HepG2 (cell line): ENCODE measurements at regions not wholly inside any gene's neighbourhood (a gene's known extent, or its start where the extent isn't known, plus 50 kb on each side); places are given as distances from the start of the nearest gene placed in this dataset.

Source experiments
- ATAC-seq: fragments of 200-7000 bp; cut with Tn5 transposase; 3 replicates; pipeline ENCODE4 v1.9.1; 2020; ENCODE audit warnings: mild to moderate bottlenecking, moderate library complexity
- BruUV-seq: library from RNA; stranded (reverse); fragments of 400-500 nt; replicated peaks from 2 replicates; lab custom pipeline; 2021; lab: Mats Ljungman, UMichigan
- CTCF ChIA-PET: fragments of 300-600 bp; formaldehyde crosslinking; extraction: SDS; loops from one replicate; lab custom pipeline; 2021; ENCODE audit warnings: low total read pairs, inconsistent platforms, low intra/inter-chr PET ratio; lab: Yijun Ruan, JAX
- POLR2A ChIA-PET: fragments of 350-600 bp; sonication (Branson Sonifier 250); formaldehyde crosslinking; loops from one replicate; lab custom pipeline; 2020; ENCODE audit warnings: antibody characterized with exemption, inconsistent platforms; lab: Yijun Ruan, JAX
- DNase-seq: peaks from one replicate; pipeline ENCODE4 v3.0.0-alpha.2; 2015; ENCODE audit warnings: low spot score
- FAIRE-seq: peaks from 3 replicates; lab custom pipeline; 2011; peaks lifted over from hg19 to GRCh38; lab: Jason Lieb, UNC
- H2AFZ ChIP-seq: one replicate; pipeline ENCODE4 v1.6.1; 2011; ENCODE audit warnings: low read length, inconsistent platforms
- H3K27ac ChIP-seq: fragments of 300-600 bp; 3 replicates; pipeline ENCODE4 v1.8.0; 2011; ENCODE audit warnings: mixed run types, mild to moderate bottlenecking, mixed read lengths, low read length, inconsistent platforms; ENCODE audit not compliant: insufficient read depth; ENCODE audit errors: extremely low read length
- H3K27me3 ChIP-seq, 2 experiments: fragments of 200-600 bp in 1 of 2; 2 replicates in 1 of 2; 3 replicates in 1 of 2; pipeline versions ENCODE4 v1.6.0 to v1.8.0; 2011; ENCODE audit warnings: low read length in 2 of 2, mild to moderate bottlenecking in 2 of 2, moderate library complexity in 2 of 2, inconsistent platforms in 1 of 2; ENCODE audit not compliant: insufficient read depth in 2 of 2, control insufficient read depth in 1 of 2
- H3K36me3 ChIP-seq, 2 experiments: fragments of 200-600 bp in 1 of 2; replicated peaks in 1 of 2; 2 replicates in 1 of 2; 3 replicates in 1 of 2; pipeline versions ENCODE4 v1.5.1 to v1.8.0; 2011; ENCODE audit warnings: low read length in 2 of 2, inconsistent platforms in 1 of 2; ENCODE audit not compliant: insufficient read depth in 2 of 2, control insufficient read depth in 1 of 2
- H3K4me1 ChIP-seq: 2 replicates; pipeline ENCODE4 v1.5.1; 2012; ENCODE audit warnings: low read length, inconsistent platforms; ENCODE audit not compliant: insufficient read depth
- H3K4me2 ChIP-seq: 2 replicates; pipeline ENCODE4 v1.6.0; 2011; ENCODE audit warnings: low read depth, low read length, inconsistent platforms
- H3K4me3 ChIP-seq, 3 experiments: fragments of 200-600 bp in 1 of 3; sonication (generic), shearing (Covaris generic) in 1 of 3; replicated peaks in 1 of 3; 2 replicates each; pipeline ENCODE4 v1.5.1; 2011 to 2016; ENCODE audit warnings: low read length in 3 of 3, inconsistent platforms in 2 of 3, low read depth in 2 of 3, mild to moderate bottlenecking in 2 of 3, control low read depth in 1 of 3, mixed read lengths in 1 of 3; ENCODE audit not compliant: insufficient read depth in 1 of 3
- H3K79me2 ChIP-seq: one replicate; pipeline ENCODE4 v1.6.1; 2011; ENCODE audit warnings: low read length, inconsistent platforms; ENCODE audit not compliant: insufficient read depth
- H3K9ac ChIP-seq: 2 replicates; pipeline ENCODE4 v1.6.0; 2011; ENCODE audit warnings: mild to moderate bottlenecking, low read depth, low read length, inconsistent platforms; ENCODE audit not compliant: insufficient read depth
- H3K9me3 ChIP-seq: 2 replicates; pipeline ENCODE4 v1.5.1; 2012; ENCODE audit warnings: mild to moderate bottlenecking, low read length
- H4K20me1 ChIP-seq: 2 replicates; pipeline ENCODE4 v1.6.0; 2011; ENCODE audit warnings: inconsistent platforms, mild to moderate bottlenecking, low read length, moderate library complexity; ENCODE audit not compliant: insufficient read depth
- ASH2L ChIP-seq: fragments of 300-600, 200-600 bp; sonication (generic); IDR thresholded peaks from 2 replicates; pipeline ENCODE4 v1.7.0; 2017; ENCODE audit warnings: low read depth, mild to moderate bottlenecking, moderate library complexity, mixed read lengths, low read length; ENCODE audit not compliant: insufficient read length
- CC2D1A ChIP-seq: sonication (generic); formaldehyde crosslinking; IDR thresholded peaks from 2 replicates; pipeline ENCODE4 v1.8.1; 2023; ENCODE audit warnings: mild to moderate bottlenecking, missing genetic modification reagents
- HOXA9 ChIP-seq: sonication (generic); formaldehyde crosslinking; IDR thresholded peaks from 2 replicates; pipeline ENCODE4 v1.8.1; 2022; ENCODE audit warnings: missing genetic modification reagents, mild to moderate bottlenecking, moderate library complexity, borderline replicate concordance
- KAT8 ChIP-seq: IDR thresholded peaks from 2 replicates; pipeline ENCODE4 v1.6.1; 2016; ENCODE audit warnings: missing genetic modification reagents, missing compliant biosample characterization
- KDM4B ChIP-seq: sonication (generic); formaldehyde crosslinking; IDR thresholded peaks from 2 replicates; pipeline ENCODE4 v1.4.0; 2020; ENCODE audit warnings: missing genetic modification reagents
- ONECUT2 ChIP-seq: sonication (generic); formaldehyde crosslinking; IDR thresholded peaks from 2 replicates; pipeline ENCODE4 v1.4.0; 2020; ENCODE audit warnings: missing genetic modification reagents
- PHF8 ChIP-seq: sonication (generic); formaldehyde crosslinking; IDR thresholded peaks from 2 replicates; pipeline ENCODE4 v1.5.0; 2020; ENCODE audit warnings: missing genetic modification reagents
- RARA ChIP-seq: IDR thresholded peaks from 2 replicates; pipeline ENCODE4 v1.6.1; 2016; ENCODE audit warnings: missing genetic modification reagents, missing compliant biosample characterization
- RBAK ChIP-seq: sonication (generic); formaldehyde crosslinking; IDR thresholded peaks from 2 replicates; pipeline ENCODE4 v1.5.1; 2020; ENCODE audit warnings: mild to moderate bottlenecking, missing genetic modification reagents
- RFX5 ChIP-seq: IDR thresholded peaks from 2 replicates; pipeline ENCODE4 v1.6.1; 2011; ENCODE audit warnings: low read depth, low read length, improper control_type of control experiment
- ZMYM2 ChIP-seq: sonication (generic); formaldehyde crosslinking; IDR thresholded peaks from 2 replicates; pipeline ENCODE4 v1.8.0; 2022; ENCODE audit warnings: mild to moderate bottlenecking, missing genetic modification reagents
- ZNF224 ChIP-seq: sonication (generic); formaldehyde crosslinking; IDR thresholded peaks from 2 replicates; pipeline ENCODE4 v1.5.0; 2020; ENCODE audit warnings: mild to moderate bottlenecking, missing genetic modification reagents
- WGBS: methylation state at CpG from one replicate; pipeline ENCODE4 v1.1.6; 2017; ENCODE audit warnings: low lambda C conversion rate; 5-methylcytosine and 5-hydroxymethylcytosine counted together
- in situ Hi-C: cut with HindIII; loops from 2 replicates; pipeline ENCODE4 v1.10.0; 2017; ENCODE audit warnings: low pct_unique_long_range_greater_than_20kb; ENCODE audit not compliant: extremely low pct_ligation_motif_present
- intact Hi-C: fragments of 100-400 bp; cut with micrococcal nuclease; formaldehyde crosslinking; loops from one replicate; pipeline ENCODE4 v1.10.0; 2022; ENCODE audit not compliant: unreplicated experiment
- TF ChIP-seq, protein P1 (sequence below): sonication (generic); formaldehyde crosslinking; IDR thresholded peaks from 2 replicates; pipeline ENCODE4 v1.8.1; 2023; ENCODE audit warnings: mild to moderate bottlenecking, inconsistent platforms, moderate library complexity, missing genetic modification reagents, borderline replicate concordance
- TF ChIP-seq, protein P2 (sequence below): sonication (generic); formaldehyde crosslinking; IDR thresholded peaks from 2 replicates; pipeline ENCODE4 v1.4.0; 2020; ENCODE audit warnings: mild to moderate bottlenecking, missing genetic modification reagents
- TF ChIP-seq, protein P3 (sequence below): sonication (generic); formaldehyde crosslinking; IDR thresholded peaks from 2 replicates; pipeline ENCODE4 v1.4.0; 2020; ENCODE audit warnings: mild to moderate bottlenecking, low read depth, missing genetic modification reagents

DNA sequence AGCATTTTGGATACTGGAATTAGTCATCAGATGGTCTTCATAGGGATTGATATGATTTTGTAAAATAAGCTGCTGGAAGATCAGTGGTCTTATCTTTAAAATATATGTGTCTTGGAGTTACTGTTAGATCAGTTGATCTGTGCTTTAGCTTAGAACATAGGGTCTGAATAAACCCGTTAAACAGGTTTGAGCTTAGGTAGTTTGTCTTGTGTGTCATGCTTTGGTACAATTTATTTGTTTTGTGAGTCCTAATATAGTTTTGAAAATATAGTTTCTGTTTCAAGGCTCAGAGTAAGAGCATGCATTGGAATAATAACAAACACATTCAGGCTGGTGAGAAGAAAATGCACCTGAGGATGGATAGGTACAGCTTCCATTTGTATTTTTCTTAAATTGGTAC, 505.0 kb downstream of the SLC16A7 start:
- DNase-seq (no peak), FAIRE-seq (no peak), ATAC-seq (no peak)
- ChIA-PET POLR2A (no interaction called here), CTCF (no interaction called here)
- Histone ChIP-seq H3K27me3 (no peaks in the 10 kb centered on the region), H3K27ac (no peak overlapping the region), H4K20me1 (no peaks in the 10 kb centered on the region), H3K4me2 (no peak overlapping the region), H2AFZ (no peak overlapping the region), H3K79me2 (no peaks in the 10 kb centered on the region), H3K4me3 (no peak overlapping the region), H3K9me3 (peaks cover 9% of the 10 kb centered on the region; the same call in 1 of the 2 replicates), H3K36me3 (no peaks in the 10 kb centered on the region), H3K9ac (no peak overlapping the region), H3K4me1 (no peaks in the 10 kb centered on the region)
- in situ Hi-C loops = no loop called here
- BruUV-seq = no TSS peak
- intact Hi-C loops = no loop called here
- 0% methylated on average over 1 of the region's 1 CpG for WGBS
- TF ChIP-seq, protein P1, sequence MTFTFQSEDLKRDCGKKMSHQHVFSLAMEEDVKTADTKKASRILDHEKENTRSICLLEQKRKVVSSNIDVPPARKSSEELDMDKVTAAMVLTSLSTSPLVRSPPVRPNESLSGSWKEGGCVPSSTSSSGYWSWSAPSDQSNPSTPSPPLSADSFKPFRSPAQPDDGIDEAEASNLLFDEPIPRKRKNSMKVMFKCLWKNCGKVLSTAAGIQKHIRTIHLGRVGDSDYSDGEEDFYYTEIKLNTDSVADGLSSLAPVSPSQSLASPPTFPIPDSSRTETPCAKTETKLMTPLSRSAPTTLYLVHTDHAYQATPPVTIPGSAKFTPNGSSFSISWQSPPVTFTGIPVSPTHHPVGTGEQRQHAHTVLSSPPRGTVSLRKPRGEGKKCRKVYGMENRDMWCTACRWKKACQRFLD (CRISPR knock-in tag) = no peak
- TF ChIP-seq, protein P2, sequence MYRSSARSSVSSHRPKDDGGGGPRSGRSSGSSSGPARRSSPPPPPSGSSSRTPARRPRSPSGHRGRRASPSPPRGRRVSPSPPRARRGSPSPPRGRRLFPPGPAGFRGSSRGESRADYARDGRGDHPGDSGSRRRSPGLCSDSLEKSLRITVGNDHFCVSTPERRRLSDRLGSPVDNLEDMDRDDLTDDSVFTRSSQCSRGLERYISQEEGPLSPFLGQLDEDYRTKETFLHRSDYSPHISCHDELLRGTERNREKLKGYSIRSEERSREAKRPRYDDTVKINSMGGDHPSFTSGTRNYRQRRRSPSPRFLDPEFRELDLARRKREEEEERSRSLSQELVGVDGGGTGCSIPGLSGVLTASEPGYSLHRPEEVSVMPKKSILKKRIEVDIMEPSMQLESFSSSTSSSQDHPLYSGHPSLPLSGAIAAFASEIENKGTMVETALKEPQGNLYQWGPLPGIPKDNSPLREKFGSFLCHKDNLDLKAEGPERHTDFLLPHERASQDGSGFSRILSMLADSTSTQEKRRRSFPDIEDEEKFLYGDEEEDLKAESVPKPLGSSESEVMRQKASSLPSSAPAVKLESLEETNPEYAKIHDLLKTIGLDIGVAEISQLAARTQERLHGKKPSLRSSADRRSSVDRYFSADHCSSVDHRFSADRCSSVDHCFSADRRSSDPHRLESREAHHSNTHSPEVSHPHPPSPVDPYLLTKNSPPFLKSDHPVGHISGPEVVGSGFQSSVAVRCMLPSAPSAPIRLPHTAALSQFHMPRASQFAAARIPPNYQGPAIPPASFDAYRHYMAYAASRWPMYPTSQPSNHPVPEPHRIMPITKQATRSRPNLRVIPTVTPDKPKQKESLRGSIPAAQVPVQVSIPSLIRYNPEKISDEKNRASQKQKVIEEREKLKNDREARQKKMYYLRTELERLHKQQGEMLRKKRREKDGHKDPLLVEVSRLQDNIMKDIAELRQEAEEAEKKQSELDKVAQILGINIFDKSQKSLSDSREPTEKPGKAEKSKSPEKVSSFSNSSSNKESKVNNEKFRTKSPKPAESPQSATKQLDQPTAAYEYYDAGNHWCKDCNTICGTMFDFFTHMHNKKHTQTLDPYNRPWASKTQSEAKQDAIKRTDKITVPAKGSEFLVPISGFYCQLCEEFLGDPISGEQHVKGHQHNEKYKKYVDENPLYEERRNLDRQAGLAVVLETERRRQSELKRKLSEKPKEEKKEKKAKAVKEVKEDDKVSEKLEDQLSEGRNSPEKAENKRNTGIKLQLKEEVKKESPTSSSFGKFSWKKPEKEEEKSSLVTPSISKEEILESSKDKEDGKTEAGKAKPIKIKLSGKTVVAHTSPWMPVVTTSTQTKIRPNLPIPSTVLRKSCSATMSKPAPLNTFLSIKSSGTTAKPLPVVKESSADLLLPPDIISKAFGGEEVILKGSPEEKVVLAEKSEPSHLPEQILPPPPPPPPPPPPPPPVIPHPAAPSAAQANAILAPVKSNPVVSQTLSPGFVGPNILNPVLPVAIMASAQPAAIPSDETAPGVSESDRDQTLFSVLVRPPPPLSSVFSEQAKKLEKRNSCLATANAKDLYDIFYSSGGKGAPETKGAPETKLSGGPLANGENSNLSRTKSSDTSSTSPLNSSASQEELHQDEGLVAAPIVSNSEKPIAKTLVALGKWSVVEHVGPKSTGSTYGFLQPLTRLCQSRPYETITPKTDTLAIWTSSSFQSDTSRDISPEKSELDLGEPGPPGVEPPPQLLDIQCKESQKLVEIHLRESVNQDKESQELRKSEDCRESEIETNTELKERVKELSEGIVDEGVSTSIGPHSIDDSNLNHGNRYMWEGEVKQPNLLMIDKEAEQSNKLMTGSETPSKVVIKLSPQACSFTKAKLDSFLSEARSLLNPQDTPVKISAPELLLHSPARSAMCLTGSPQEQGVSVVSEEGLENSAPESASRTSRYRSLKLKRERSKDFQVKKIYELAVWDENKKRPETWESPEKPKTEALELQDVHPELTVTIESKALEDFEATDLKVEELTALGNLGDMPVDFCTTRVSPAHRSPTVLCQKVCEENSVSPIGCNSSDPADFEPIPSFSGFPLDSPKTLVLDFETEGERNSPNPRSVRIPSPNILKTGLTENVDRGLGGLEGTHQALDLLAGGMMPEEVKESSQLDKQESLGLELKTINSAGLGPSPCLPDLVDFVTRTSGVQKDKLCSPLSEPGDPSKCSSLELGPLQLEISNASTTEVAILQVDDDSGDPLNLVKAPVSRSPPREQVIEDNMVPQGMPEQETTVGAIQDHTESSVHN (CRISPR knock-in tag) = no peak
- TF ChIP-seq ONECUT2 (CRISPR knock-in tag) (no peak), PHF8 (CRISPR knock-in tag) (no peak), RBAK (CRISPR knock-in tag) (no peak), ZMYM2 (CRISPR knock-in tag) (no peak), RFX5 (no peak), HOXA9 (CRISPR knock-in tag) (no peak), ZNF224 (no peak), RARA (CRISPR knock-in tag) (no peak), CC2D1A (no peak), ASH2L (no peak), KDM4B (CRISPR knock-in tag) (no peak), KAT8 (CRISPR knock-in tag) (no peak)
- TF ChIP-seq, protein P3, sequence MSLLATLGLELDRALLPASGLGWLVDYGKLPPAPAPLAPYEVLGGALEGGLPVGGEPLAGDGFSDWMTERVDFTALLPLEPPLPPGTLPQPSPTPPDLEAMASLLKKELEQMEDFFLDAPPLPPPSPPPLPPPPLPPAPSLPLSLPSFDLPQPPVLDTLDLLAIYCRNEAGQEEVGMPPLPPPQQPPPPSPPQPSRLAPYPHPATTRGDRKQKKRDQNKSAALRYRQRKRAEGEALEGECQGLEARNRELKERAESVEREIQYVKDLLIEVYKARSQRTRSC = no peak
